NCI-H2227 treated with DMSO at 0.1 percent for 48 hours (cell line): ENCODE measurements at regions not wholly inside any gene's neighbourhood (a gene's known extent, or its start where the extent isn't known, plus 50 kb on each side); places are given as distances from the start of the nearest gene placed in this dataset.

Experiments
- DNase-seq: peaks from one replicate; lab custom pipeline; 2025; lab: John Stamatoyannopoulos, UW

GRCh38 chr12:66910366-66910974 lies 231.6 kb upstream of the GRIP1 start:
- DNase-seq = no peak

GRCh38 chr12:66915306-66915904 lies 236.5 kb upstream of the GRIP1 start:
- no peak for DNase-seq

DNA sequence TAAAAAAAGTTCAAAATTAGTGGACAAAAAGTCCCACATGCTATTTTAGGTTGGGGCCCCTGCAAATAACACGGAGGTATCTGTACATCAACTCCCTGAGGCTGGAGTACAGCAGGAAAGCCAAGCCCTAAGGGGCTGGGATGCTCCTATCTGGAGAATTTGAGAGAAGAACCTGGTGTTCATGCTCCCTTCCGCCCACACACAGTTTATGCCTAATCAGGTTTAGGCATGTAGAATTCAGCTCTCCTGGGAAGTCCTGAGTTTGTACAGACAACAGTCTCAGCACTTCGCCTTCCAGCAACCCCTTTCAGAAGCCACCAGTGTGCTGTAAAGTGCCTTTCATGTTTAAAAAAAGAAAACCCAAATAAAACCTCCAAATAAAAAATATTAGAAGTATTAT lies 237.3 kb upstream of the GRIP1 start:
- no peak for DNase-seq

DNA sequence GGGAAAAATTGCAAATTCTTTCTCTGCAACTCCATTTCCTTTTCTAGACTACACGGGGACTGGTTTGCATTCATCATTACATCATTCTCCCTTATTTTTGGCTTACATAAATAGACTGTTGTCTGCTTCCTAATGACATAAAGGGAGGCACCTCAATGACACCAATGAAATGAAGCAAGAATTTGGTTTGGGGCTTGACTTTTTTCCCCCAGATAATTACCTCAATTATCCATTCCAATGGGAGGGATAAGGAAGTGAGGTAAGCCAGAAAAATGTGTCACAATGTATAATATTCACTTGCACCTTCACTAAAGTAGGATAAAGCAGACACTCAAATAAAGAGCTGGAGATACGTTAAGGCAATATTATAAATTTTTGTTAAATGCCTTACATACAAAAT lies 240.6 kb upstream of the GRIP1 start:
- no peak for DNase-seq

GRCh38 chr12:66920205-66920604 lies 241.3 kb upstream of the GRIP1 start:
- no peak for DNase-seq

DNA sequence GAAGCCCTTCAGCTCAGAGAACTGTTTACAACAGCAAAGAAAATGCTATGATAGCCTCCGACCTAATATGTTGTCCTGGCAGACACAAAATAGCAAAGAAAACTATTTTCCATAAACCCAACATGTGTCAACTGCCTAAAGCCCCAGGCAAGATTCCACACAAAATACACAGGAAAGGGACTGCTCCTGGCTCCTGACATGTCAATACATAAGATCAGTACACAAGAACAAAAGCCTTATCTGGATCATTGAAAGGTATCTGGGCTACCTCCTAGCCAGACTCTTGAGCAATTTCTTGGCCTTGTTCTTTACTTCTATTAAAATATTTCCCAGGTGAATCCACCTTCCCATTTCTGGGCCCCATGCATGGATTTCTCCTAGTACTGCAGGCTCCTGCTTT lies 242.3 kb upstream of the GRIP1 start:
- no peak for DNase-seq

GRCh38 chr12:66925083-66925482 lies 246.2 kb upstream of the GRIP1 start:
- DNase-seq = no peak

DNA sequence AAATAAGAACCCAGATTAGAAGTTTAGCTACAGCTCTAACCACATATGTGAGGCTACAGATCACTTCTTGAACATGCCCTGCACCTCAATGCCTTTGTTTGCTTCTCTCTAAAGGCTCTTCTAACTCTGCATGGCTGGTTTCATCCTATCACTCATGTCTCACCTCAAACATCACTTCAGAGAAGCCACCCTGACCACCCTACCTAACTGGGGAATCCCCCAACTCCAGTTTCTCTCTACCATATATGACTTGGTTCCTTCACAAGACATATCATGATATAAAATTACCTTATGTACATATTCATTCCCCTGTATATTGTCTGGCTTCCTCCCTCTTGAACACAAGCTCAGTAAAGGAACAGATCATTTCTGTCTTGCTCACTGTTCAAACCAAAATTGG lies 250.2 kb upstream of the GRIP1 start:
- no peak for DNase-seq

GRCh38 chr12:66931091-66931490 lies 252.2 kb upstream of the GRIP1 start:
- no peak for DNase-seq

DNA sequence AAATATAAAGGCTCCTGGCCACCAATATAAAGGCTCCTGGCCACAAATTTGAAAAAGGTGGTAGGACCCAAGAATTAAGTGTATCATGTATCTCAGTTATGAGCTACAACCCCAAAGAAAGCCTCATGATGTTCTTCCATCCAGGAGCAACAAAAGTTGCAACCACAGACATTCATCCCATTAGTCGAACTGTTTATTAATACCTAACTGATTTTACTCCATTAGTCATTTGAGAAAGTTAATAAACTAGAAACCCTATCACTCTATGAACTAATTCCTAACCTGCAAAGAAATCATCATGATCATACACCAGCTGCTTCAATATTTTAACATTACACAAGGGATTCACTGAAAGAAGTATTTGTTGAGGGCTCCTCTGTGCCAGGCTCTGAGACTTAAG lies 253.2 kb upstream of the GRIP1 start:
- DNase-seq = no peak

DNA sequence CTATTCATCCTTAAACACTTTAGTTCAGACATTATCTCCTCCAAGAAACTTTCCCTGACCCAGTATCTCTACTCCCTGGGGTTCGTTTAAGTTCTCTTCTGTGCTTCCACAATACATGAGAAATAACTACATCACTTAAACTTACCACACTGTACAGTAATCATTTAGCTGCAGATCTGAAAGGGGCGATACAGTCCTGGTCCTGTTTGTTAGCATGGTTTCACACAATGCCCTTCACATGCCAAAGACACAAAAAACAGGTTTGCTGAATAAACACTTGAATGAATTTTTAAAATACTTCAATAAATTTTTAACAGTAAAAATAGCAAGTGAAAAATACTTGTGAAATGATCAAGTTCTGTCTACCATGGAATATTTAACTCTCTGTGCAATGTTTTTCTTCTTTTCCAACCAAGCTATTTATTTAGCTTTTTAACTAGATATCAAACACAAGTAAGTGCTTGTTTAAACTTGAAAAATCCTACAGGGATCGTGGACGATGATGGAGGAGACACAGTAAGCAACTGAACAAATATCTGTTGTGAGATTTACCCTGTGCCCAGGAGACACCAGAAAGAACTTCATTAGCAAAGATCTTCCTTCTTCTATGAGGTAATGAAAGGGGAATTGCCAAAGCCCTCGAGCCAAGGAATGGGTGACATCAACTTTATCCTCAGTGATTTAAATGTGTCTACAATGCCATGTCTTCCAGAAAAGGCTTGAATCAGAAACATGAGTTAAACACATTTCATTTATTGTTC lies 255.6 kb upstream of the GRIP1 start:
- DNase-seq = no peak

DNA sequence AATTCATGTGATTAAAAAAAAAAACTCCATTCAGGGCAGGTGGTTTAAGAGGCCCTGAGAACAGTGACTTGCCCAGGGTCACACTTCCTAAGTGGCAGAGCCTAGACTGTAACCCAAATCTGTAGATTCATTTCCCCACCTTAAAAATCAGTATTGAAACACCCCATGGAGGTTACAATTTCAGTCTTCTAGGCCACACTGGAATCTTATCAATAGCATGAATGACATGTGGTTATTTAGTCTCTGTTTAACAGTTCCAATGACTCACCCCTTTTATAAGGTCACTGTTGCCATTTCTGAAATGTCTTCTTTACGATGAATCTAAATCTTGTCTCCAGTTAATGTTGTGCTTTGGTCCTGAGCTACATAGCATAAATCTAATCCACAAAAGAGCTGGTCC lies 262.3 kb upstream of the GRIP1 start:
- no peak for DNase-seq

DNA sequence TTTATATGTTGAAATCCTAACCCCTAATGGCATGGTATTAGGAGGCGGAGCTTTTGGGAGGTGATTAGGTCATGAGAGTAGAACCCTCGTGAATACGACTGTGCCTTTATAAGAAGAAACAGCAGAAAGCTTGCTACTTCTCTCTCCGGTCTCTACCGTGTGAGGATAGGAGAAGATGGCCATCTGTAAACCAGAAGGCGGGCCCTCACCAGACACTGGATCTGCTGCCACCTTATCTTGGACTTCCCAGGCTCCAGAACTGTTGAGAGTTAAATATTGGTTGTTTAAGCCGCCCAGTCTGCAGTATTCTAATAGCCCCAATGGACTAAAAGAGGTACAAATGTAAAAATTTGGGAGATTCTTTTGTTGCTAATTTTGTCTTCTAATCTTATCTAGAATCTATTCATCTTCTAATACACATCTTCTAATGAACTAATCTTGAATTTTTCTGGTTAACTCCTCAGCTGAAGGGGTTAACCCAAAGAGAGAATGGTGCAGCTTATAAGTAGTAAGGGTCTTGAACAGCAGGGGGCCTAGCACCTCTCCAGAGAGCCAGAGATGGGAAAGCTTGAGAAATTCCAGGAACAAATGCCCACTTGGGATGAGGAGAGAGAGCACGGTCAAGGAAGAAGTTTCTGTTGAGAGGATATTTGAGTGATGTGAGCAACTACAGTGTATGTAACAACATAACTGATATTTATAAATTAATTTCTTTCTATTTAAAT lies 264.0 kb upstream of the GRIP1 start:
- DNase-seq = no peak

- DNase-seq = no peak
These were observed 265.5 kb upstream of the GRIP1 start for GRCh38 chr12:66944365-66944764.

DNA sequence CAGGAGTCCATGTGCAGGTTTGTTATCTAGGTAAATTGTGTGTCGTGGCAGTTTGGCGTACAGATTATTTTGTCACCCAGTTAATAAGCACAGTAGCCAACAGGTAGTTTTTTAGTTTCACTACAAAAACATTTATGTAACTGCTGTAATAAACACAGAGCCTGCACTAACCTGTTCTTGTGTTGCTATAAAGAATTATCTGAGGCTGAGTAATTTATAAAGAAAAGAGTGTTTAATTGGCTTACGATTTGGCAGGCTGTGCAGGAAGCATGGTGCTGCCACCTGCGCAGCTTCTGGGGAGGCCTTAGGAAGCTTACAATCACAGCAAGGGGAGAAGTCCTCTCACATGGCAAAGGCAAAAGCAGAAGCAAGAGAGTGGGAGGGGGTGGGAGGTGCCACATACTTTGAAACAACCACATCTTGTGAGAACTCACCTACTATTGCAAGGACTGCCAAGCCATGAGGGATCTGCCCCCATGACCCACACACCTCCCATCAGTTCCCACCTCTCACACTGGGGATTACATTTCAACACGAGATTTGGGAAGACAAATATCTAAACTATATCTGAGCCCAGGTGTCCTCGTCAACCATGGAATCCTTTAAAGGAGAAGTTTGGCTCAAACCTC lies 266.4 kb upstream of the GRIP1 start:
- no peak for DNase-seq

GRCh38 chr12:66947119-66947518 lies 268.2 kb upstream of the GRIP1 start:
- no peak for DNase-seq

DNA sequence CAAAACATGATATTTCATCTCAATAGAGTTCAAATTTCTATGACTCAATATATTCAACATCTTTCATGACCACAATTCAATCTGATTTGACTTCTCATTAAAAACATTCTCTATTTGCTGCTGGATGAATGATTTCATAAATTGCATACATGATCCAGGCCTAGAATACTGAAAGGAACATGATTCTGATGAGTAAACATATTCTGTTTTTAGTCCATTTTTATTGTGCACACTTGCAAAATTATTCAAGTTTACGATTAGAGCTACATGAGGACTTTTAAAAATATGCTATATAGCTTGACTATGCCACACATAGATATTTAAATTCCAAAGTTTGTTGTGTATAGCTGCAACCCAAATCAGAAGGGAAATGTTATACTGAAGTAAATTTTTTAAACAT lies 273.8 kb upstream of the GRIP1 start:
- no peak for DNase-seq

DNA sequence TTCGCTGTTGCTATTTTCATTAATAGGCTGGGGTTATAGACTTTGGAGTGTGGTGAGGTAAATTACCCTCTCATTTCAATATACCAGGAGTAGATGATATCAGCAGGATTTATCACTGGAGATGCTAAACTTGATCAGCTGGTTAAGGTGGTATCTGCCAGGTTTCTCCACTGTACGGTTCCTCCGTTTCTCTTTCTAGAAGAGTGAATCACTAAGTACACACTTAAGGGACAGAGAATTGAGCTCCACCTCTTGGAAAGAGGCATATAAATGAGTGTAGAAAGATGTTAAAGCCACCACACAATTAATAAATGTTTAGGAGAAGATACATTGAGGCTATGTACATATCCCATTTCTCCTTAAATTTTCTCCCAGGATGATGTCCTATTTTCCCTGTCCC lies 277.4 kb upstream of the GRIP1 start:
- no peak for DNase-seq

DNA sequence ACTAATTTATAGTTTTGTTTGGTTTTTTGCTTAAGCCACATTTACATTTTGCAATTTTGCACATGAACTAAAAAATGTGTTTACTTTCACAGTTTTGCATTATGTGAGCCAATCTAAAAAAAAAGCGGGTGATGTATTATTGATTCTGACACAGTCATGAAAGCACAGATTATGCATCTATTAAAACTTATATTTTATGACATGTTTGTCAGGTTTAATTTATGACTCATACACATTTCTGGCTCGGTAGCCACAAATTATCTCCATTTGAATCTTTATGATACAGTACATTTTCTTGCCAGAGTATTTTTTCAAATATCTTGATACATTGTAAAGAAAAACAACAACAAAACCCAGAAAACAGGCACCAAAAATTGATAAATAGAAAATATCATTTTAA lies 280.4 kb upstream of the GRIP1 start:
- DNase-seq = no peak

DNA sequence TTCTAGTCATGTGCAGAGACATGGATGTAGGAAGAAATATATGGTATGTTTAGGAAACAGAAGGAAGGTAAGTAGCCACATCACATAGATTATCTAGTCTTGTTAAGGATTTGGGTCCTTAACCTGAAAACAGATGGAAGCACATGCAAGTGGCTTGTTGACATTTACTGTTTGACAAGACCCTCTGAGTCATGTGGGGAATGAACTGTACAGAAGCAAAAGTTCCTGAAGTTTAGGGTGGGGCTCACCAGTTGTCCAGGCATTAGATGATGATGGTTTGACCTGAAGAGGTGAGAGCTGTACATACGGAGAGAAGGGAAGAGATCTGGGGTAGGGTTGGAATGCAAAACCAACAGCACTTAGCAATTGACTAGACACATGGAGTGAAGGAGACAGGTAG lies 281.1 kb upstream of the GRIP1 start:
- DNase-seq = no peak

- DNase-seq = no peak
These were observed 282.1 kb upstream of the GRIP1 start for GRCh38 chr12:66960704-66961690.
